ENCODE measurements at regions not wholly inside any gene's neighbourhood (a gene's known extent, or its start where the extent isn't known, plus 50 kb on each side); places are given as distances from the start of the nearest gene placed in this dataset.

GRCh38 chr1:177431123-177431522 is 260.4 kb downstream of the BRINP2 start:
- Histone ChIP-seq H3K4me3 (ENCODE audit: low read length, poor library complexity, severe bottlenecking) (no peak overlapping the region), H4K20me1 (ENCODE audit: insufficient read depth, low read length, poor library complexity, severe bottlenecking) (no peaks in the 10 kb centered on the region), H3K36me3 (ENCODE audit: insufficient read depth, low read length) (no peaks in the 10 kb centered on the region), H3K4me1 (ENCODE audit: insufficient read depth, low read length, poor library complexity, severe bottlenecking) (no peaks in the 10 kb centered on the region), H3K79me2 (ENCODE audit: insufficient read depth, low read length) (no peaks in the 10 kb centered on the region), H3K9me2 (replicated peaks; ENCODE audit: low read depth, low read length) (no peaks in the 10 kb centered on the region), H3K27me3 (ENCODE audit: insufficient read depth, low read length, poor library complexity, severe bottlenecking) (no peaks in the 10 kb centered on the region), H3K4me2 (ENCODE audit: low read depth, low read length, poor library complexity, severe bottlenecking) (no peak overlapping the region), H2AFZ (ENCODE audit: low read length) (no peak overlapping the region), H3K9ac (ENCODE audit: low read depth, low read length, poor library complexity, severe bottlenecking) (no peak overlapping the region), H3K9me3 (ENCODE audit: insufficient read depth, low read depth, low read length) (no peaks in the 10 kb centered on the region), H3F3A (ENCODE audit: low read depth) (no peaks in the 10 kb centered on the region)
- TF ChIP-seq EZH2phosphoT487 (IDR thresholded peaks at IDR 0.05; ENCODE audit: borderline replicate concordance) (no peak), CTCF (conservative IDR thresholded peaks at IDR 0.05; ENCODE audit: low read length) (no peak)

GRCh38 chr1:177429234-177429633 is 258.5 kb downstream of the BRINP2 start:
- no peak overlapping the region for H3K4me3 ChIP-seq (ENCODE audit: low read length, poor library complexity, severe bottlenecking)
- H3K9ac ChIP-seq (ENCODE audit: low read depth, low read length, poor library complexity, severe bottlenecking) = no peak overlapping the region
- H3K9me2 ChIP-seq (replicated peaks; ENCODE audit: low read depth, low read length) = no peaks in the 10 kb centered on the region
- no peaks in the 10 kb centered on the region for H3F3A ChIP-seq (ENCODE audit: low read depth)
- no peaks in the 10 kb centered on the region for H3K27me3 ChIP-seq (ENCODE audit: insufficient read depth, low read length, poor library complexity, severe bottlenecking)
- H3K4me1 ChIP-seq (ENCODE audit: insufficient read depth, low read length, poor library complexity, severe bottlenecking) = no peaks in the 10 kb centered on the region
- no peaks in the 10 kb centered on the region for H3K36me3 ChIP-seq (ENCODE audit: insufficient read depth, low read length)
- TF ChIP-seq CTCF (conservative IDR thresholded peaks at IDR 0.05; ENCODE audit: low read length) = no peak
- TF ChIP-seq EZH2phosphoT487 (IDR thresholded peaks at IDR 0.05; ENCODE audit: borderline replicate concordance) = no peak
- no peak overlapping the region for H3K4me2 ChIP-seq (ENCODE audit: low read depth, low read length, poor library complexity, severe bottlenecking)
- H2AFZ ChIP-seq (ENCODE audit: low read length) = no peak overlapping the region
- H3K79me2 ChIP-seq (ENCODE audit: insufficient read depth, low read length) = no peaks in the 10 kb centered on the region
- no peaks in the 10 kb centered on the region for H3K9me3 ChIP-seq (ENCODE audit: insufficient read depth, low read depth, low read length)
- no peaks in the 10 kb centered on the region for H4K20me1 ChIP-seq (ENCODE audit: insufficient read depth, low read length, poor library complexity, severe bottlenecking)

DNA sequence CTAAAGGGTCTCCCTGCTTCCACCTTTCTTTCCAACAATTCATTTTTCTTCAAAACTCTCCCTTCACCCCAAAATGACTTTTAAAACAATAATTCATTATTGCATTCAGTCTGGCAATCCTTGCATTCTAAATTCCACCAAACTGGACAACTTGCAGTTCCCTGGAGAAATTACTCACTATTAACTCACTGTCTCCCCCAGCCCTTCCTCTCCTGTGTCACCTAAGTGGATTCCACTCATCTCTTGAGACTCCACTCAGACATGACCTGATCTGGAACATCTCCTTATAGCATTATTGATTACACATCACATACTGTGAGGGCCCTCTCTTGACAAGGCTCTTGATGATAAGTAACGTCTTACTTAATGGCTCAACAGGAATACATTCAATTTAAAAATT is 257.1 kb downstream of the BRINP2 start:
- Histone ChIP-seq H3K36me3 (ENCODE audit: insufficient read depth, low read length) (no peaks in the 10 kb centered on the region), H3F3A (ENCODE audit: low read depth) (no peaks in the 10 kb centered on the region), H3K9me2 (replicated peaks; ENCODE audit: low read depth, low read length) (no peaks in the 10 kb centered on the region), H3K4me2 (ENCODE audit: low read depth, low read length, poor library complexity, severe bottlenecking) (no peak overlapping the region), H4K20me1 (ENCODE audit: insufficient read depth, low read length, poor library complexity, severe bottlenecking) (no peaks in the 10 kb centered on the region), H3K9me3 (ENCODE audit: insufficient read depth, low read depth, low read length) (no peaks in the 10 kb centered on the region), H3K79me2 (ENCODE audit: insufficient read depth, low read length) (no peaks in the 10 kb centered on the region), H3K4me3 (ENCODE audit: low read length, poor library complexity, severe bottlenecking) (no peak overlapping the region), H3K9ac (ENCODE audit: low read depth, low read length, poor library complexity, severe bottlenecking) (no peak overlapping the region), H2AFZ (ENCODE audit: low read length) (no peak overlapping the region), H3K4me1 (ENCODE audit: insufficient read depth, low read length, poor library complexity, severe bottlenecking) (no peaks in the 10 kb centered on the region), H3K27me3 (ENCODE audit: insufficient read depth, low read length, poor library complexity, severe bottlenecking) (no peaks in the 10 kb centered on the region)
- TF ChIP-seq EZH2phosphoT487 (IDR thresholded peaks at IDR 0.05; ENCODE audit: borderline replicate concordance) = no peak
- no peak for TF ChIP-seq CTCF (conservative IDR thresholded peaks at IDR 0.05; ENCODE audit: low read length)
